ENCODE measurements at regions not wholly inside any gene's neighbourhood (a gene's known extent, or its start where the extent isn't known, plus 50 kb on each side); places are given as distances from the start of the nearest gene placed in this dataset.

DNA sequence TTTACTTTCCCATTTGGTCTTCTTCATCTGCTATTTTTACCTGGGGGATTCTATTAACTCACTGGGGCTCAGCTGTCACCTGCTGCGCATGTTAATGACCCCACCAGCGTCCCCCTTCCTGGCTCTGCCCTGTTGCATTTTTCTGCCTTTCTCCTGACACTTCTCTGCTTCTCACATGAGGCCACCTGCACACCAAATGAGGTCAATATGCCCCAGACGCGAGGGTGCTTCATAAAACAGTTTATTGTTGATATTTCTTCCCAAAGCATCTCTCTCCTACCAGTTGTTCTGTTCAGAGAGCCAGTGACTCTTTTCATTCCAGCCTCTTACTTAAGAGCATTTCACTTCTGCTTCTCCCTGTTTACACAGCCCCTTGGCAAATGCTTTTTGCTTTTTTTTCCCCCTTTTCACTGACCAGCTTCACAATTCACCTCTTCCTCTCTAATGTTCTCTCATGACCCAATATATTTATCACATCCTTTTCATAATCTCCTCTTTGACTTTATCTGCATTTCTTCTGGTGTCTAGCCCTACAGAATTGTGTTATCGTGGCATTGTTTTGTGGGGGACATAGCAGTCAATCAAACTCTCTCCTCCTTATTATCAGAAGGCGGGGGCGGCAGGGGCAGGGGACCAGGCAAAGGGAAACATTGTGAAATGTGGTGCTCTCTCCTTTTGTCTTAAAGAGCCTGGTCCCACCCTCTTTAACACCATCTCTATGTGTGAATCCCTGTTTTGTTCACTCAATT, 545.8 kb upstream of the CITED2 start (continued):
- TF ChIP-seq ZNF133 (CRISPR knock-in tag; IDR thresholded peaks at IDR 0.05), result no peak
- no peak for TF ChIP-seq ZNF324 (CRISPR knock-in tag; IDR thresholded peaks at IDR 0.05)
- TF ChIP-seq OTX1 (CRISPR knock-in tag; IDR thresholded peaks at IDR 0.05), result no peak
- TF ChIP-seq, protein P1, sequence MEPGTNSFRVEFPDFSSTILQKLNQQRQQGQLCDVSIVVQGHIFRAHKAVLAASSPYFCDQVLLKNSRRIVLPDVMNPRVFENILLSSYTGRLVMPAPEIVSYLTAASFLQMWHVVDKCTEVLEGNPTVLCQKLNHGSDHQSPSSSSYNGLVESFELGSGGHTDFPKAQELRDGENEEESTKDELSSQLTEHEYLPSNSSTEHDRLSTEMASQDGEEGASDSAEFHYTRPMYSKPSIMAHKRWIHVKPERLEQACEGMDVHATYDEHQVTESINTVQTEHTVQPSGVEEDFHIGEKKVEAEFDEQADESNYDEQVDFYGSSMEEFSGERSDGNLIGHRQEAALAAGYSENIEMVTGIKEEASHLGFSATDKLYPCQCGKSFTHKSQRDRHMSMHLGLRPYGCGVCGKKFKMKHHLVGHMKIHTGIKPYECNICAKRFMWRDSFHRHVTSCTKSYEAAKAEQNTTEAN (CRISPR knock-in tag; IDR thresholded peaks at IDR 0.05), result no peak
- TF ChIP-seq, protein P2, sequence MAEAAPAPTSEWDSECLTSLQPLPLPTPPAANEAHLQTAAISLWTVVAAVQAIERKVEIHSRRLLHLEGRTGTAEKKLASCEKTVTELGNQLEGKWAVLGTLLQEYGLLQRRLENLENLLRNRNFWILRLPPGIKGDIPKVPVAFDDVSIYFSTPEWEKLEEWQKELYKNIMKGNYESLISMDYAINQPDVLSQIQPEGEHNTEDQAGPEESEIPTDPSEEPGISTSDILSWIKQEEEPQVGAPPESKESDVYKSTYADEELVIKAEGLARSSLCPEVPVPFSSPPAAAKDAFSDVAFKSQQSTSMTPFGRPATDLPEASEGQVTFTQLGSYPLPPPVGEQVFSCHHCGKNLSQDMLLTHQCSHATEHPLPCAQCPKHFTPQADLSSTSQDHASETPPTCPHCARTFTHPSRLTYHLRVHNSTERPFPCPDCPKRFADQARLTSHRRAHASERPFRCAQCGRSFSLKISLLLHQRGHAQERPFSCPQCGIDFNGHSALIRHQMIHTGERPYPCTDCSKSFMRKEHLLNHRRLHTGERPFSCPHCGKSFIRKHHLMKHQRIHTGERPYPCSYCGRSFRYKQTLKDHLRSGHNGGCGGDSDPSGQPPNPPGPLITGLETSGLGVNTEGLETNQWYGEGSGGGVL (CRISPR knock-in tag; IDR thresholded peaks at IDR 0.05), result no peak

Data from K562 (cell line).